DOHH2 (cell line): ENCODE measurements at regions not wholly inside any gene's neighbourhood (a gene's known extent, or its start where the extent isn't known, plus 50 kb on each side); places are given as distances from the start of the nearest gene placed in this dataset.

ENCODE experiments used
- CTCF ChIP-seq: fragments of 200-600 bp; sonication (generic); IDR thresholded peaks from one replicate; pipeline ENCODE4 v1.5.1; 2014; ENCODE audit warnings: antibody characterized with exemption, mild to moderate bottlenecking, low read depth, low read length; ENCODE audit not compliant: poor library complexity, severe bottlenecking
- EZH2phosphoT487 ChIP-seq: fragments of 200-600 bp; sonication (generic); IDR thresholded peaks from 2 replicates; pipeline ENCODE4 v1.6.1; 2017; ENCODE audit warnings: borderline replicate concordance, mild to moderate bottlenecking, antibody characterized with exemption, low read length, moderate library complexity, mixed read lengths

- TF ChIP-seq CTCF (no peak), EZH2phosphoT487 (no peak)
Observed at GRCh38 chr9:134980991-134981390, 63.3 kb upstream of the FCN1 start.
